ENCODE measurements at regions not wholly inside any gene's neighbourhood (a gene's known extent, or its start where the extent isn't known, plus 50 kb on each side); places are given as distances from the start of the nearest gene placed in this dataset.

DNA sequence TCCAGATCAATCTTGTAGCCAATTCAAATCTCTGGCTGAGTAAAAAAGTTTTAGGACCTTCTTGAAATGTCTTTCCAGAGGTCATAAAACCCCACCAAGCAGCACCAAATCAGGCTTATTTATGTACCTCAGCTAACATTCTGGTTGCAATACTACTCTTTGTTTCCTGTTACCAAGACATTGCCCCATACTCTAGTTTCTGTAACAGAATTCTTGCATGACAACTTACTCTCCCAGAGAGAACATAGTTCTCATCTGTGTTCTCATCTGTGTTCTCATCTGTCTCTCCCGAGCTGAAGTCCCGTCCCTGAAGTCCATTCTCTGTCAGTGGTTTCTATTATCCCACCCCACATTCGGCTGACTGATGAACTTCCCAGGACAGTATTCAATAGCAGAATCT is 1285.1 kb downstream of the XPNPEP1 start:
- H3K36me3 Mint-ChIP-seq, result no peaks in the 10 kb centered on the region
- H3K27ac Mint-ChIP-seq, result no peak overlapping the region
- no peak overlapping the region for H3K4me3 Mint-ChIP-seq
- no peaks in the 10 kb centered on the region for H3K27me3 Mint-ChIP-seq
- TF ChIP-seq, protein P1, sequence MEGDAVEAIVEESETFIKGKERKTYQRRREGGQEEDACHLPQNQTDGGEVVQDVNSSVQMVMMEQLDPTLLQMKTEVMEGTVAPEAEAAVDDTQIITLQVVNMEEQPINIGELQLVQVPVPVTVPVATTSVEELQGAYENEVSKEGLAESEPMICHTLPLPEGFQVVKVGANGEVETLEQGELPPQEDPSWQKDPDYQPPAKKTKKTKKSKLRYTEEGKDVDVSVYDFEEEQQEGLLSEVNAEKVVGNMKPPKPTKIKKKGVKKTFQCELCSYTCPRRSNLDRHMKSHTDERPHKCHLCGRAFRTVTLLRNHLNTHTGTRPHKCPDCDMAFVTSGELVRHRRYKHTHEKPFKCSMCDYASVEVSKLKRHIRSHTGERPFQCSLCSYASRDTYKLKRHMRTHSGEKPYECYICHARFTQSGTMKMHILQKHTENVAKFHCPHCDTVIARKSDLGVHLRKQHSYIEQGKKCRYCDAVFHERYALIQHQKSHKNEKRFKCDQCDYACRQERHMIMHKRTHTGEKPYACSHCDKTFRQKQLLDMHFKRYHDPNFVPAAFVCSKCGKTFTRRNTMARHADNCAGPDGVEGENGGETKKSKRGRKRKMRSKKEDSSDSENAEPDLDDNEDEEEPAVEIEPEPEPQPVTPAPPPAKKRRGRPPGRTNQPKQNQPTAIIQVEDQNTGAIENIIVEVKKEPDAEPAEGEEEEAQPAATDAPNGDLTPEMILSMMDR (conservative IDR thresholded peaks at IDR 0.05), result no peak
- no peak for DNase-seq (ENCODE audit: extremely low spot score, unreplicated experiment)
- no peaks in the 10 kb centered on the region for H3K4me1 Mint-ChIP-seq (ENCODE audit: unreplicated experiment)
- no peaks in the 10 kb centered on the region for H3K9me3 Mint-ChIP-seq

DNA sequence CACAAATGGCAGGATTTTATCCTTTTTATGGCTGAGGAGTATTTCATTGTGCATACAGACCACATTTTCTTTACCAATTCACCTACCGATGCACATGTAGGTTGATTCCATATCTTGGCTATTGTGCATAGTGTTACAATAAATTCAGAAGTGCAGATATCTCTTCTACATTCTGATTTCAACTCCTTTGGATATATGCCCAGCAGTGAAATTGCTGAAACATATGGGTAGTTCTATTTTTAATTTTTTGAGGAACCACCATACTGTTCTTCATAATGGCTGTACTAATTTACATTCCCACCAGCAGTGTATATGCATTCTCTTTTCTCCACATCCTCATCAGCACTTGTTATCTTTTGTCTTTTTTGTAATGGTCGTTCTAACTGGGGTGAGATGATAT is 1290.3 kb downstream of the XPNPEP1 start:
- Mint-ChIP-seq H3K27ac (no peak overlapping the region), H3K9me3 (no peaks in the 10 kb centered on the region), H3K27me3 (no peaks in the 10 kb centered on the region), H3K36me3 (no peaks in the 10 kb centered on the region), H3K4me1 (ENCODE audit: unreplicated experiment) (peaks cover 4% of the 10 kb centered on the region), H3K4me3 (no peak overlapping the region)
- TF ChIP-seq, protein P1 (conservative IDR thresholded peaks at IDR 0.05), result no peak
- no peak for DNase-seq (ENCODE audit: extremely low spot score, unreplicated experiment)

DNA sequence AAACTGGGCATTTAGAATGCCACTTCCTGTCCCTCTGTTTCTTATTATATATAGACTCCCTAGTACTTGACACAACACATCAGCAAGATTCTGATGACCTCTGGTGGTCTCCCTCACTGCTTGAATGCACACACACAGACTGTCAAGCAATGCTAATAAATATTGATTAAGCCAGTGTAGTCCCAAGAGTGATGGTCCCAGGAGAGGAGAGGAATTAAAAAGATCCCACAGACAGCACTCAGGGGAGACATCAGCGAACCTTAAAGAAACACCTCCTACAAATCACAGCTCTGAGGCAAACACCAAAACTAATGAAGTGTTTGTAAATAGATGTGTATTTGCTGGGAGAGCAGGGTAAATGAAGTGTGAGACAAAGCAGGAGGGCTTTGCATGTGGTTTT is 1291.2 kb downstream of the XPNPEP1 start:
- TF ChIP-seq, protein P1 (conservative IDR thresholded peaks at IDR 0.05), result no peak
- Mint-ChIP-seq H3K36me3 (no peaks in the 10 kb centered on the region), H3K9me3 (no peaks in the 10 kb centered on the region), H3K4me1 (ENCODE audit: unreplicated experiment) (peaks cover 4% of the 10 kb centered on the region), H3K27me3 (no peaks in the 10 kb centered on the region), H3K27ac (no peak overlapping the region), H3K4me3 (no peak overlapping the region)
- DNase-seq (ENCODE audit: extremely low spot score, unreplicated experiment), result no peak

DNA sequence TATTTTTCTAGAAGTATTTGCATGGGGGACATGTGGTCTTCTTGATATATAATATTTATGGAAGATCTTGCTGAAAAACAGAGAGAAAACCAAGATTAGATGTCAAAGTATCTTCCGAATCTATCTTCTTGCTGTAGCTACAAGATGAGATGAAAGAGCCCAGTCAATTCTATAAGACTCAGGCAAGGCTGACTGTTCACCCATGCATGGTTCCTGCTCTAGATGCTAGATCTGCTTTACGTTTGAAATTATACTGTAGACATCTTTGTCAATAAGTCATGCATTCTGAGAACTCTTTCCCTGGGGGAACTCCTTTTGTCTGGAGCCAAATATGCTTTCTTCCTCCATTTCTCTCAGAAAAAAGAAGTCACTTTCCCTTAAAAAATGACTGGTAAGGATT is 1292.0 kb downstream of the XPNPEP1 start:
- TF ChIP-seq, protein P1 (conservative IDR thresholded peaks at IDR 0.05), result no peak
- Mint-ChIP-seq H3K27me3 (no peaks in the 10 kb centered on the region), H3K4me1 (ENCODE audit: unreplicated experiment) (peaks cover 4% of the 10 kb centered on the region), H3K36me3 (no peaks in the 10 kb centered on the region), H3K27ac (no peak overlapping the region), H3K4me3 (no peak overlapping the region), H3K9me3 (no peaks in the 10 kb centered on the region)
- no peak for DNase-seq (ENCODE audit: extremely low spot score, unreplicated experiment)

DNA sequence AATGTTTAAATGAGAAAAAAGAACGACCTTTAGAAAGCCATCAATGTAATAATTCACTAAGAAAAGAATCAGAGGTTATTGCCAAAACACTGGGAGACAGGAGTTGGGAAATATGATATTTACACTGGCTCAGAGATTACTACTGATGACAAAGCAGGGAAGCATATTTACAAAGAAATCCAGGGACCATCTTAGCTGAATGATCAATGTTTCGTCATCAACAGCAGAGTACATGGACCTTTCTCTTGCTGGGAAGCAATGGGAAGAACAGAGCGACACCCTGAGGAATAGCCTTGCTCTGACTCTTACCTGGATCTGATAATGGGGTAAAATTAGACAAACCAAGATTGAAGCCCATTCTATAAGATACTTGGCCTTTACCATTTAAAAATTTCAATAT is 1293.5 kb downstream of the XPNPEP1 start:
- no peaks in the 10 kb centered on the region for H3K9me3 Mint-ChIP-seq
- H3K4me3 Mint-ChIP-seq, result no peak overlapping the region
- H3K36me3 Mint-ChIP-seq, result no peaks in the 10 kb centered on the region
- peaks cover 4% of the 10 kb centered on the region for H3K4me1 Mint-ChIP-seq (ENCODE audit: unreplicated experiment)
- no peaks in the 10 kb centered on the region for H3K27me3 Mint-ChIP-seq
- no peak for DNase-seq (ENCODE audit: extremely low spot score, unreplicated experiment)
- no peak overlapping the region for H3K27ac Mint-ChIP-seq
- TF ChIP-seq, protein P1 (conservative IDR thresholded peaks at IDR 0.05), result no peak

DNA sequence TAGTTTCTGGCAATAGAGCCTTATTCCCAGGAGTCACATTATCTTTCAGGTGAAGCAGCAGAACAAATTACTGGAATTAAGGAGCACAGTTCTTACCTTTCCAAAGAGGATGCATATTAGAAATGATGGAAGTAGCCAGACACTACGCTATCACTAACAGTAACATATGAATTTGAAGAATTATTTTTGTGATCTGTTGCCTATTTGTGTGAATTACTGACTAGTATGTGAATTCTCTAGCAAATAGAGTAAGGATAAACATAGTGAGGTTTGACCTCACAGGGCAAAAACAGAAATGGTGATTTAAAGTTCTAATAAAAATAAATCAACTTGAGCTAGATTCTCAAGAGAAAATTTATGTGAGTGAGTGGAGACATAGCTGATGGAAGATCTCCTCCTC is 1299.3 kb downstream of the XPNPEP1 start:
- Mint-ChIP-seq H3K4me3 (no peak overlapping the region), H3K9me3 (no peaks in the 10 kb centered on the region), H3K36me3 (no peaks in the 10 kb centered on the region), H3K27me3 (no peaks in the 10 kb centered on the region), H3K4me1 (ENCODE audit: unreplicated experiment) (peaks cover 5% of the 10 kb centered on the region), H3K27ac (no peak overlapping the region)
- TF ChIP-seq, protein P1 (conservative IDR thresholded peaks at IDR 0.05), result no peak
- no peak for DNase-seq (ENCODE audit: extremely low spot score, unreplicated experiment)

Data from type B pancreatic cell (in vitro differentiated cells).